Stimulated activated CD4-positive, alpha-beta T cell treated with anti-CD3 and anti-CD28 coated beads, Interleukin-4, amount 100 ng/mL, for 48 hours (primary cell): ENCODE measurements at regions not wholly inside any gene's neighbourhood (a gene's known extent, or its start where the extent isn't known, plus 50 kb on each side); places are given as distances from the start of the nearest gene placed in this dataset.
"Not testable (repeated sequence)": the region's sequence is repeated elsewhere in the genome, so short reads cannot be mapped to it uniquely, and the experiment has no call there.

Source experiments
- DNase-seq, 2 donors: peaks; one replicate each; pipeline ENCODE4 v3.0.0-alpha.2; 2020; ENCODE audit warnings: low read depth in 2 of 2

GRCh38 chr3:71934520-71935270 is 149.7 kb upstream of the PROK2 start:
- no peak for DNase-seq

- DNase-seq = no peak
These were observed 147.0 kb upstream of the PROK2 start for GRCh38 chr3:71931922-71932321.

GRCh38 chr3:71930056-71930991 is 145.4 kb upstream of the PROK2 start:
- DNase-seq = no peak

- DNase-seq = no peak
These were observed 143.3 kb upstream of the PROK2 start for GRCh38 chr3:71928212-71928611.

- no peak for DNase-seq
These were observed 142.6 kb upstream of the PROK2 start for GRCh38 chr3:71927505-71928066.

- no peak for DNase-seq
These were observed 141.7 kb upstream of the PROK2 start for GRCh38 chr3:71926616-71927015.

GRCh38 chr3:71926262-71926600 is 141.3 kb upstream of the PROK2 start:
- DNase-seq = no peak

GRCh38 chr3:71925511-71926261 is 140.7 kb upstream of the PROK2 start:
- not testable (repeated sequence) for DNase-seq

GRCh38 chr3:71924721-71925120 is 139.8 kb upstream of the PROK2 start:
- no peak for DNase-seq

GRCh38 chr3:71921036-71921435 is 136.1 kb upstream of the PROK2 start:
- DNase-seq = no peak

GRCh38 chr3:71919572-71919971 is 134.6 kb upstream of the PROK2 start:
- no peak for DNase-seq

- no peak for DNase-seq
These were observed 132.6 kb upstream of the PROK2 start for GRCh38 chr3:71917545-71917944.

- no peak for DNase-seq
These were observed 131.9 kb upstream of the PROK2 start for GRCh38 chr3:71916747-71917369.

- no peak for DNase-seq
These were observed 128.0 kb upstream of the PROK2 start for GRCh38 chr3:71912839-71913495.

GRCh38 chr3:71910108-71910507 is 125.2 kb upstream of the PROK2 start:
- no peak for DNase-seq

- DNase-seq = no peak
These were observed 123.0 kb upstream of the PROK2 start for GRCh38 chr3:71907996-71908395.

GRCh38 chr3:71906976-71907375 is 122.0 kb upstream of the PROK2 start:
- DNase-seq = no peak

- no peak for DNase-seq
These were observed 120.5 kb upstream of the PROK2 start for GRCh38 chr3:71905426-71905825.

GRCh38 chr3:71903936-71904335 is 119.0 kb upstream of the PROK2 start:
- no peak for DNase-seq

- no peak for DNase-seq
These were observed 118.2 kb upstream of the PROK2 start for GRCh38 chr3:71903112-71903495.
